HepG2 (cell line): ENCODE measurements at regions not wholly inside any gene's neighbourhood (a gene's known extent, or its start where the extent isn't known, plus 50 kb on each side); places are given as distances from the start of the nearest gene placed in this dataset.

Source experiments
- ATAC-seq: fragments of 200-7000 bp; cut with Tn5 transposase; 3 replicates; pipeline ENCODE4 v1.9.1; 2020; ENCODE audit warnings: mild to moderate bottlenecking, moderate library complexity
- BruUV-seq: library from RNA; stranded (reverse); fragments of 400-500 nt; replicated peaks from 2 replicates; lab custom pipeline; 2021; lab: Mats Ljungman, UMichigan
- CTCF ChIA-PET: fragments of 300-600 bp; formaldehyde crosslinking; extraction: SDS; loops from one replicate; lab custom pipeline; 2021; ENCODE audit warnings: low total read pairs, inconsistent platforms, low intra/inter-chr PET ratio; lab: Yijun Ruan, JAX
- POLR2A ChIA-PET: fragments of 350-600 bp; sonication (Branson Sonifier 250); formaldehyde crosslinking; loops from one replicate; lab custom pipeline; 2020; ENCODE audit warnings: antibody characterized with exemption, inconsistent platforms; lab: Yijun Ruan, JAX
- DNase-seq: peaks from one replicate; pipeline ENCODE4 v3.0.0-alpha.2; 2015; ENCODE audit warnings: low spot score
- FAIRE-seq: peaks from 3 replicates; lab custom pipeline; 2011; peaks lifted over from hg19 to GRCh38; lab: Jason Lieb, UNC
- H2AFZ ChIP-seq: one replicate; pipeline ENCODE4 v1.6.1; 2011; ENCODE audit warnings: low read length, inconsistent platforms
- H3K27ac ChIP-seq: fragments of 300-600 bp; 3 replicates; pipeline ENCODE4 v1.8.0; 2011; ENCODE audit warnings: mixed run types, mild to moderate bottlenecking, mixed read lengths, low read length, inconsistent platforms; ENCODE audit not compliant: insufficient read depth; ENCODE audit errors: extremely low read length
- H3K27me3 ChIP-seq, 2 experiments: fragments of 200-600 bp in 1 of 2; 2 replicates in 1 of 2; 3 replicates in 1 of 2; pipeline versions ENCODE4 v1.6.0 to v1.8.0; 2011; ENCODE audit warnings: low read length in 2 of 2, mild to moderate bottlenecking in 2 of 2, moderate library complexity in 2 of 2, inconsistent platforms in 1 of 2; ENCODE audit not compliant: insufficient read depth in 2 of 2, control insufficient read depth in 1 of 2
- H3K36me3 ChIP-seq, 2 experiments: fragments of 200-600 bp in 1 of 2; replicated peaks in 1 of 2; 2 replicates in 1 of 2; 3 replicates in 1 of 2; pipeline versions ENCODE4 v1.5.1 to v1.8.0; 2011; ENCODE audit warnings: low read length in 2 of 2, inconsistent platforms in 1 of 2; ENCODE audit not compliant: insufficient read depth in 2 of 2, control insufficient read depth in 1 of 2
- H3K4me1 ChIP-seq: 2 replicates; pipeline ENCODE4 v1.5.1; 2012; ENCODE audit warnings: low read length, inconsistent platforms; ENCODE audit not compliant: insufficient read depth
- H3K4me2 ChIP-seq: 2 replicates; pipeline ENCODE4 v1.6.0; 2011; ENCODE audit warnings: low read depth, low read length, inconsistent platforms
- H3K4me3 ChIP-seq, 3 experiments: fragments of 200-600 bp in 1 of 3; sonication (generic), shearing (Covaris generic) in 1 of 3; replicated peaks in 1 of 3; 2 replicates each; pipeline ENCODE4 v1.5.1; 2011 to 2016; ENCODE audit warnings: low read length in 3 of 3, inconsistent platforms in 2 of 3, low read depth in 2 of 3, mild to moderate bottlenecking in 2 of 3, control low read depth in 1 of 3, mixed read lengths in 1 of 3; ENCODE audit not compliant: insufficient read depth in 1 of 3
- H3K79me2 ChIP-seq: one replicate; pipeline ENCODE4 v1.6.1; 2011; ENCODE audit warnings: low read length, inconsistent platforms; ENCODE audit not compliant: insufficient read depth
- H3K9ac ChIP-seq: 2 replicates; pipeline ENCODE4 v1.6.0; 2011; ENCODE audit warnings: mild to moderate bottlenecking, low read depth, low read length, inconsistent platforms; ENCODE audit not compliant: insufficient read depth
- H3K9me3 ChIP-seq: 2 replicates; pipeline ENCODE4 v1.5.1; 2012; ENCODE audit warnings: mild to moderate bottlenecking, low read length
- H4K20me1 ChIP-seq: 2 replicates; pipeline ENCODE4 v1.6.0; 2011; ENCODE audit warnings: inconsistent platforms, mild to moderate bottlenecking, low read length, moderate library complexity; ENCODE audit not compliant: insufficient read depth
- AHR ChIP-seq: IDR thresholded peaks from 2 replicates; pipeline ENCODE4 v1.6.1; 2018; ENCODE audit warnings: missing genetic modification reagents, missing compliant biosample characterization
- DMAP1 ChIP-seq: IDR thresholded peaks from 2 replicates; pipeline ENCODE4 v1.6.1; 2016
- ELF1 ChIP-seq: sonication (generic); formaldehyde crosslinking; IDR thresholded peaks from 2 replicates; pipeline ENCODE4 v1.4.0; 2020; ENCODE audit warnings: missing genetic modification reagents
- ERF ChIP-seq: IDR thresholded peaks from 2 replicates; pipeline ENCODE4 v1.6.1; 2018; ENCODE audit warnings: missing biosample characterization, missing genetic modification reagents
- HMG20A ChIP-seq: IDR thresholded peaks from 2 replicates; pipeline ENCODE4 v1.6.1; 2016; ENCODE audit warnings: borderline replicate concordance
- IRF1 ChIP-seq: sonication (generic); formaldehyde crosslinking; IDR thresholded peaks from 2 replicates; pipeline ENCODE4 v1.4.0; 2020; ENCODE audit warnings: low read depth, mild to moderate bottlenecking, missing genetic modification reagents
- MATR3 ChIP-seq: sonication (generic); formaldehyde crosslinking; IDR thresholded peaks from 2 replicates; pipeline ENCODE4 v1.4.0; 2020; ENCODE audit warnings: missing genetic modification reagents
- SMARCC2 ChIP-seq: fragments of 450-650 bp; IDR thresholded peaks from 2 replicates; pipeline ENCODE4 v1.6.1; 2017; ENCODE audit warnings: antibody characterized with exemption, mild to moderate bottlenecking
- TCF7L2 ChIP-seq: IDR thresholded peaks from 2 replicates; pipeline ENCODE4 v1.6.1; 2011; ENCODE audit warnings: mild to moderate bottlenecking, low read depth, low read length, moderate library complexity
- ZNF333 ChIP-seq: sonication (generic); formaldehyde crosslinking; IDR thresholded peaks from 2 replicates; pipeline ENCODE4 v1.4.0; 2020; ENCODE audit warnings: mild to moderate bottlenecking, missing genetic modification reagents, borderline replicate concordance
- ZNF724P ChIP-seq: sonication (generic); formaldehyde crosslinking; IDR thresholded peaks from 2 replicates; pipeline ENCODE4 v1.8.0; 2022; ENCODE audit warnings: missing genetic modification reagents, borderline replicate concordance
- WGBS: methylation state at CpG from one replicate; pipeline ENCODE4 v1.1.6; 2017; ENCODE audit warnings: low lambda C conversion rate; 5-methylcytosine and 5-hydroxymethylcytosine counted together
- in situ Hi-C: cut with HindIII; loops from 2 replicates; pipeline ENCODE4 v1.10.0; 2017; ENCODE audit warnings: low pct_unique_long_range_greater_than_20kb; ENCODE audit not compliant: extremely low pct_ligation_motif_present
- intact Hi-C: fragments of 100-400 bp; cut with micrococcal nuclease; formaldehyde crosslinking; loops from one replicate; pipeline ENCODE4 v1.10.0; 2022; ENCODE audit not compliant: unreplicated experiment
- TF ChIP-seq, protein P1 (sequence below): sonication (generic); formaldehyde crosslinking; IDR thresholded peaks from 2 replicates; pipeline ENCODE4 v1.8.1; 2023; ENCODE audit warnings: mild to moderate bottlenecking, missing genetic modification reagents
- TF ChIP-seq, protein P2 (sequence below): sonication (generic); formaldehyde crosslinking; IDR thresholded peaks from 2 replicates; pipeline ENCODE4 v1.4.0; 2020; ENCODE audit warnings: missing genetic modification reagents
- TF ChIP-seq, protein P3 (sequence below): sonication (generic); formaldehyde crosslinking; IDR thresholded peaks from 2 replicates; pipeline ENCODE4 v1.5.0; 2020; ENCODE audit warnings: mild to moderate bottlenecking, missing genetic modification reagents
- TF ChIP-seq, protein P4 (sequence below): sonication (generic); formaldehyde crosslinking; IDR thresholded peaks from 2 replicates; pipeline ENCODE4 v1.8.1; 2023; ENCODE audit warnings: mild to moderate bottlenecking, missing genetic modification reagents
- TF ChIP-seq, protein P5 (sequence below): sonication (generic); formaldehyde crosslinking; conservative IDR thresholded peaks from 2 replicates; pipeline ENCODE4 v1.4.0; 2020; ENCODE audit warnings: missing genetic modification reagents

DNA sequence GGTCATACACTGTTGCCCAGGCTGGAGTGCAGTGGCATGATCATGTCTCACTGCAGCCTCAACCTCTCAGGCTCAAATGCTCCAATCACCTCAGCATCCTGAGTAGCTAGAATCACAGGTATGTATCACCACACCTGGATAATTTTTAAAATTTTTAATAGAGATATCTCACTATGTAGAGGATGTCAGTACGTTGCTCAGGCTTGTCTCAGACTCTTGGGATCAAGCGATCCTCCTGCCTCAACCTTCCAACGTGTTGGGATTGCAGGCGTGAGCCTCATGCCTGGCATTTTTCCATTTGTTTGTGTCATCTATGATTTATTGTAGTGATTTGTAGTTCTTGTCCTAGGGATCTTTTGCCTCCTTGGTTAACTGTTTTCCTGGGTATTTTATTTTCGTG is 985.2 kb upstream of the B3GALT2 start:
- BruUV-seq = no TSS peak
- intact Hi-C loops (no loop called here), in situ Hi-C loops (no loop called here)
- no peak for DNase-seq
- no peaks in the 10 kb centered on the region for H3K36me3 ChIP-seq
- H3K9ac ChIP-seq = no peak overlapping the region
- H3K9me3 ChIP-seq = no peaks in the 10 kb centered on the region
- no peaks in the 10 kb centered on the region for H3K79me2 ChIP-seq
- no peak overlapping the region for H2AFZ ChIP-seq
- POLR2A ChIA-PET = no interaction called here
- no peak overlapping the region for H3K4me3 ChIP-seq
- FAIRE-seq = no peak
- no peaks in the 10 kb centered on the region for H3K4me1 ChIP-seq
- no peak overlapping the region for H3K4me2 ChIP-seq
- no peak for ATAC-seq
- CTCF ChIA-PET = no interaction called here
- H3K27ac ChIP-seq = no peak overlapping the region
- no peaks in the 10 kb centered on the region for H3K27me3 ChIP-seq
- H4K20me1 ChIP-seq = no peaks in the 10 kb centered on the region
- 27% methylated on average over 5 of the region's 5 CpGs for whole genome bisulfite sequencing
- TF ChIP-seq SMARCC2 (no peak), HMG20A (CRISPR knock-in tag) (no peak), ZNF333 (CRISPR knock-in tag) (no peak), TCF7L2 (no peak), ZNF724P (CRISPR knock-in tag) (no peak), MATR3 (no peak), AHR (CRISPR knock-in tag) (no peak), IRF1 (CRISPR knock-in tag) (no peak), ELF1 (CRISPR knock-in tag) (no peak), ERF (no peak), DMAP1 (CRISPR knock-in tag) (no peak)
- TF ChIP-seq, protein P1, sequence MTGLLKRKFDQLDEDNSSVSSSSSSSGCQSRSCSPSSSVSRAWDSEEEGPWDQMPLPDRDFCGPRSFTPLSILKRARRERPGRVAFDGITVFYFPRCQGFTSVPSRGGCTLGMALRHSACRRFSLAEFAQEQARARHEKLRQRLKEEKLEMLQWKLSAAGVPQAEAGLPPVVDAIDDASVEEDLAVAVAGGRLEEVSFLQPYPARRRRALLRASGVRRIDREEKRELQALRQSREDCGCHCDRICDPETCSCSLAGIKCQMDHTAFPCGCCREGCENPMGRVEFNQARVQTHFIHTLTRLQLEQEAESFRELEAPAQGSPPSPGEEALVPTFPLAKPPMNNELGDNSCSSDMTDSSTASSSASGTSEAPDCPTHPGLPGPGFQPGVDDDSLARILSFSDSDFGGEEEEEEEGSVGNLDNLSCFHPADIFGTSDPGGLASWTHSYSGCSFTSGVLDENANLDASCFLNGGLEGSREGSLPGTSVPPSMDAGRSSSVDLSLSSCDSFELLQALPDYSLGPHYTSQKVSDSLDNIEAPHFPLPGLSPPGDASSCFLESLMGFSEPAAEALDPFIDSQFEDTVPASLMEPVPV (CRISPR knock-in tag) = no peak
- TF ChIP-seq, protein P2, sequence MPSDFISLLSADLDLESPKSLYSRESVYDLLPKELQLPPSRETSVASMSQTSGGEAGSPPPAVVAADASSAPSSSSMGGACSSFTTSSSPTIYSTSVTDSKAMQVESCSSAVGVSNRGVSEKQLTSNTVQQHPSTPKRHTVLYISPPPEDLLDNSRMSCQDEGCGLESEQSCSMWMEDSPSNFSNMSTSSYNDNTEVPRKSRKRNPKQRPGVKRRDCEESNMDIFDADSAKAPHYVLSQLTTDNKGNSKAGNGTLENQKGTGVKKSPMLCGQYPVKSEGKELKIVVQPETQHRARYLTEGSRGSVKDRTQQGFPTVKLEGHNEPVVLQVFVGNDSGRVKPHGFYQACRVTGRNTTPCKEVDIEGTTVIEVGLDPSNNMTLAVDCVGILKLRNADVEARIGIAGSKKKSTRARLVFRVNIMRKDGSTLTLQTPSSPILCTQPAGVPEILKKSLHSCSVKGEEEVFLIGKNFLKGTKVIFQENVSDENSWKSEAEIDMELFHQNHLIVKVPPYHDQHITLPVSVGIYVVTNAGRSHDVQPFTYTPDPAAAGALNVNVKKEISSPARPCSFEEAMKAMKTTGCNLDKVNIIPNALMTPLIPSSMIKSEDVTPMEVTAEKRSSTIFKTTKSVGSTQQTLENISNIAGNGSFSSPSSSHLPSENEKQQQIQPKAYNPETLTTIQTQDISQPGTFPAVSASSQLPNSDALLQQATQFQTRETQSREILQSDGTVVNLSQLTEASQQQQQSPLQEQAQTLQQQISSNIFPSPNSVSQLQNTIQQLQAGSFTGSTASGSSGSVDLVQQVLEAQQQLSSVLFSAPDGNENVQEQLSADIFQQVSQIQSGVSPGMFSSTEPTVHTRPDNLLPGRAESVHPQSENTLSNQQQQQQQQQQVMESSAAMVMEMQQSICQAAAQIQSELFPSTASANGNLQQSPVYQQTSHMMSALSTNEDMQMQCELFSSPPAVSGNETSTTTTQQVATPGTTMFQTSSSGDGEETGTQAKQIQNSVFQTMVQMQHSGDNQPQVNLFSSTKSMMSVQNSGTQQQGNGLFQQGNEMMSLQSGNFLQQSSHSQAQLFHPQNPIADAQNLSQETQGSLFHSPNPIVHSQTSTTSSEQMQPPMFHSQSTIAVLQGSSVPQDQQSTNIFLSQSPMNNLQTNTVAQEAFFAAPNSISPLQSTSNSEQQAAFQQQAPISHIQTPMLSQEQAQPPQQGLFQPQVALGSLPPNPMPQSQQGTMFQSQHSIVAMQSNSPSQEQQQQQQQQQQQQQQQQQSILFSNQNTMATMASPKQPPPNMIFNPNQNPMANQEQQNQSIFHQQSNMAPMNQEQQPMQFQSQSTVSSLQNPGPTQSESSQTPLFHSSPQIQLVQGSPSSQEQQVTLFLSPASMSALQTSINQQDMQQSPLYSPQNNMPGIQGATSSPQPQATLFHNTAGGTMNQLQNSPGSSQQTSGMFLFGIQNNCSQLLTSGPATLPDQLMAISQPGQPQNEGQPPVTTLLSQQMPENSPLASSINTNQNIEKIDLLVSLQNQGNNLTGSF (CRISPR knock-in tag) = no peak
- TF ChIP-seq, protein P3, sequence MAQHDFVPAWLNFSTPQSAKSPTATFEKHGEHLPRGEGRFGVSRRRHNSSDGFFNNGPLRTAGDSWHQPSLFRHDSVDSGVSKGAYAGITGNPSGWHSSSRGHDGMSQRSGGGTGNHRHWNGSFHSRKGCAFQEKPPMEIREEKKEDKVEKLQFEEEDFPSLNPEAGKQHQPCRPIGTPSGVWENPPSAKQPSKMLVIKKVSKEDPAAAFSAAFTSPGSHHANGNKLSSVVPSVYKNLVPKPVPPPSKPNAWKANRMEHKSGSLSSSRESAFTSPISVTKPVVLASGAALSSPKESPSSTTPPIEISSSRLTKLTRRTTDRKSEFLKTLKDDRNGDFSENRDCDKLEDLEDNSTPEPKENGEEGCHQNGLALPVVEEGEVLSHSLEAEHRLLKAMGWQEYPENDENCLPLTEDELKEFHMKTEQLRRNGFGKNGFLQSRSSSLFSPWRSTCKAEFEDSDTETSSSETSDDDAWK (CRISPR knock-in tag) = no peak
- TF ChIP-seq, protein P4, sequence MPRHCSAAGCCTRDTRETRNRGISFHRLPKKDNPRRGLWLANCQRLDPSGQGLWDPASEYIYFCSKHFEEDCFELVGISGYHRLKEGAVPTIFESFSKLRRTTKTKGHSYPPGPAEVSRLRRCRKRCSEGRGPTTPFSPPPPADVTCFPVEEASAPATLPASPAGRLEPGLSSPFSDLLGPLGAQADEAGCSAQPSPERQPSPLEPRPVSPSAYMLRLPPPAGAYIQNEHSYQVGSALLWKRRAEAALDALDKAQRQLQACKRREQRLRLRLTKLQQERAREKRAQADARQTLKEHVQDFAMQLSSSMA (CRISPR knock-in tag) = no peak
- TF ChIP-seq, protein P5, sequence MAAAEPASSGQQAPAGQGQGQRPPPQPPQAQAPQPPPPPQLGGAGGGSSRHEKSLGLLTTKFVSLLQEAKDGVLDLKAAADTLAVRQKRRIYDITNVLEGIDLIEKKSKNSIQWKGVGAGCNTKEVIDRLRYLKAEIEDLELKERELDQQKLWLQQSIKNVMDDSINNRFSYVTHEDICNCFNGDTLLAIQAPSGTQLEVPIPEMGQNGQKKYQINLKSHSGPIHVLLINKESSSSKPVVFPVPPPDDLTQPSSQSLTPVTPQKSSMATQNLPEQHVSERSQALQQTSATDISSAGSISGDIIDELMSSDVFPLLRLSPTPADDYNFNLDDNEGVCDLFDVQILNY (CRISPR knock-in tag) = no peak
